H1 (cell line): ENCODE measurements at regions not wholly inside any gene's neighbourhood (a gene's known extent, or its start where the extent isn't known, plus 50 kb on each side); places are given as distances from the start of the nearest gene placed in this dataset.

Experiments
- CTCF ChIA-PET: fragments of 300-600 bp; sonication (Branson Sonifier 250); formaldehyde crosslinking; loops from one replicate; lab custom pipeline; 2021; ENCODE audit not compliant: partially characterized antibody; lab: Charles Lee
- POLR2A ChIA-PET: fragments of 300-600 bp; sonication (Branson Sonifier 250); formaldehyde crosslinking; loops from one replicate; lab custom pipeline; 2021; ENCODE audit warnings: inconsistent platforms; ENCODE audit not compliant: partially characterized antibody; lab: Charles Lee
- DNase-seq, 2 experiments: peaks; one replicate each; pipeline versions ENCODE4 v3.0.0 to v3.0.0-alpha.2; 2010 to 2022; ENCODE audit warnings: low spot score in 2 of 2, low read depth in 1 of 2, mixed read lengths in 1 of 2
- FAIRE-seq: peaks from 2 replicates; lab custom pipeline; 2011; peaks lifted over from hg19 to GRCh38; lab: Jason Lieb, UNC
- H2AFZ ChIP-seq: 2 replicates; pipeline ENCODE4 v1.8.1; 2012; ENCODE audit warnings: low read length, inconsistent platforms
- H2AK5ac ChIP-seq: 2 replicates; pipeline ENCODE4 v1.6.1; 2013; ENCODE audit warnings: low read depth, low read length
- H2BK120ac ChIP-seq: replicated peaks from 2 replicates; pipeline ENCODE3; 2013; ENCODE audit warnings: low read depth, low read length, inconsistent platforms
- H2BK12ac ChIP-seq: 2 replicates; pipeline ENCODE4 v1.6.1; 2013; ENCODE audit warnings: low read depth, low read length
- H2BK15ac ChIP-seq: 2 replicates; pipeline ENCODE4 v1.6.1; 2013; ENCODE audit warnings: low read length
- H2BK20ac ChIP-seq: 2 replicates; pipeline ENCODE4 v1.6.1; 2013; ENCODE audit warnings: low read length
- H2BK5ac ChIP-seq: 2 replicates; pipeline ENCODE4 v1.6.1; 2013; ENCODE audit warnings: low read depth, low read length
- H3K14ac ChIP-seq: 2 replicates; pipeline ENCODE4 v1.6.1; 2013; ENCODE audit warnings: inconsistent platforms; ENCODE audit not compliant: insufficient read length
- H3K18ac ChIP-seq: 2 replicates; pipeline ENCODE4 v1.6.1; 2013; ENCODE audit warnings: low read length; ENCODE audit errors: extremely low read depth
- H3K23ac ChIP-seq: 2 replicates; pipeline ENCODE4 v1.6.1; 2013; ENCODE audit warnings: inconsistent platforms; ENCODE audit not compliant: insufficient read length
- H3K23me2 ChIP-seq: 2 replicates; pipeline ENCODE4 v1.6.1; 2013; ENCODE audit warnings: low read depth, low read length
- H3K27ac ChIP-seq: 2 replicates; pipeline ENCODE4 v1.6.1; 2011; ENCODE audit warnings: low read depth, low read length, inconsistent platforms
- H3K27me3 ChIP-seq, 4 experiments: replicated peaks in 1 of 4; 1 replicate in 1 of 4; 2 replicates in 3 of 4; pipeline versions ENCODE4 v1.6.1 to v1.8.1; 2011 to 2013; ENCODE audit warnings: low read length in 3 of 4, mild to moderate bottlenecking in 3 of 4, inconsistent platforms in 2 of 4, mixed read lengths in 2 of 4, moderate library complexity in 1 of 4; ENCODE audit not compliant: control insufficient read depth in 3 of 4, insufficient read depth in 3 of 4; ENCODE audit errors: extremely low read depth in 1 of 4
- H3K36me3 ChIP-seq, 4 experiments: 2 replicates each; pipeline versions ENCODE4 v1.6.1 to v1.8.1; 2011 to 2013; ENCODE audit warnings: mild to moderate bottlenecking in 4 of 4, low read length in 3 of 4, moderate library complexity in 2 of 4, control low read depth in 1 of 4, inconsistent platforms in 1 of 4; ENCODE audit not compliant: insufficient read depth in 4 of 4, control insufficient read depth in 2 of 4
- H3K4ac ChIP-seq: replicated peaks from 2 replicates; pipeline ENCODE3; 2013; ENCODE audit warnings: low read length, low read depth, mixed read lengths, inconsistent platforms; ENCODE audit not compliant: insufficient read length
- H3K4me1 ChIP-seq, 4 experiments: replicated peaks in 1 of 4; 1 replicate in 1 of 4; 2 replicates in 3 of 4; pipeline versions ENCODE4 v1.6.1 to v1.8.1; 2011 to 2013; ENCODE audit warnings: low read length in 3 of 4, inconsistent platforms in 2 of 4, mixed read lengths in 1 of 4; ENCODE audit not compliant: insufficient read depth in 4 of 4, control insufficient read depth in 3 of 4
- H3K4me2 ChIP-seq, 2 experiments: 2 replicates each; pipeline versions ENCODE4 v1.6.1 to v1.8.1; 2011 to 2013; ENCODE audit warnings: low read depth in 2 of 2, low read length in 2 of 2, control low read depth in 1 of 2, inconsistent platforms in 1 of 2, mild to moderate bottlenecking in 1 of 2; ENCODE audit not compliant: insufficient read depth in 1 of 2
- H3K4me3 ChIP-seq, 4 experiments: fragments of 200-600, 300-600 bp in 1 of 4; sonication (generic), shearing (Covaris generic), sonication (Bioruptor Twin) in 1 of 4; 2 replicates each; pipeline versions ENCODE4 v1.5.1 to v1.8.1; 2011 to 2016; ENCODE audit warnings: low read length in 4 of 4, low read depth in 3 of 4, control low read depth in 2 of 4, inconsistent platforms in 2 of 4, mild to moderate bottlenecking in 2 of 4, mixed read lengths in 1 of 4, moderate library complexity in 1 of 4; ENCODE audit not compliant: insufficient read depth in 2 of 4; ENCODE audit errors: extremely low read depth in 1 of 4
- H3K56ac ChIP-seq: replicated peaks from 2 replicates; pipeline ENCODE3; 2013; ENCODE audit warnings: low read depth, mild to moderate bottlenecking, mixed read lengths, low read length, inconsistent platforms; ENCODE audit not compliant: insufficient read length
- H3K79me1 ChIP-seq: 2 replicates; pipeline ENCODE4 v1.6.1; 2013; ENCODE audit warnings: low read depth, low read length, control low read depth
- H3K79me2 ChIP-seq, 2 experiments: 2 replicates each; pipeline versions ENCODE4 v1.6.1 to v1.8.1; 2012 to 2013; ENCODE audit warnings: low read length in 2 of 2, mild to moderate bottlenecking in 2 of 2, inconsistent platforms in 1 of 2; ENCODE audit not compliant: insufficient read depth in 2 of 2, control insufficient read depth in 1 of 2
- H3K9ac ChIP-seq, 4 experiments: replicated peaks in 1 of 4; 1 replicate in 1 of 4; 2 replicates in 3 of 4; pipeline versions ENCODE4 v1.6.1 to v1.8.1; 2011 to 2013; ENCODE audit warnings: low read depth in 3 of 4, low read length in 3 of 4, control low read depth in 2 of 4, mild to moderate bottlenecking in 2 of 4, moderate library complexity in 2 of 4, inconsistent platforms in 1 of 4; ENCODE audit errors: extremely low read depth in 1 of 4
- H3K9me3 ChIP-seq, 2 experiments: 2 replicates each; pipeline versions ENCODE4 v1.6.1 to v1.8.1; 2012 to 2013; ENCODE audit warnings: mild to moderate bottlenecking in 2 of 2, moderate library complexity in 2 of 2, control low read depth in 1 of 2, inconsistent platforms in 1 of 2, low read depth in 1 of 2, low read length in 1 of 2, mixed read lengths in 1 of 2; ENCODE audit not compliant: insufficient read depth in 2 of 2
- H4K20me1 ChIP-seq, 2 experiments: replicated peaks in 1 of 2; 2 replicates each; pipeline versions ENCODE3 to v1.8.1; 2011 to 2013; ENCODE audit warnings: inconsistent platforms in 2 of 2, low read length in 2 of 2, mild to moderate bottlenecking in 1 of 2; ENCODE audit not compliant: insufficient read depth in 2 of 2, control insufficient read depth in 1 of 2
- H4K5ac ChIP-seq: 2 replicates; pipeline ENCODE4 v1.6.1; 2013; ENCODE audit warnings: low read length, low read depth, mixed read lengths, inconsistent platforms; ENCODE audit not compliant: insufficient read length
- H4K8ac ChIP-seq: 2 replicates; pipeline ENCODE4 v1.8.0; 2013; ENCODE audit warnings: mild to moderate bottlenecking, moderate library complexity, low read length, inconsistent platforms; ENCODE audit not compliant: insufficient read depth; ENCODE audit errors: extremely low read depth
- H4K91ac ChIP-seq: replicated peaks from 2 replicates; pipeline ENCODE3; 2013; ENCODE audit warnings: low read length, mixed read lengths, inconsistent platforms; ENCODE audit not compliant: insufficient read length
- CBX8 ChIP-seq: fragments of 300-800, 300-1000 bp; sonication (generic); IDR thresholded peaks from 2 replicates; pipeline ENCODE4 v1.7.1; 2016; ENCODE audit warnings: low read depth, low read length, borderline replicate concordance
- CHD1 ChIP-seq: IDR thresholded peaks from 2 replicates; pipeline ENCODE4 v1.6.1; 2012; ENCODE audit warnings: low read depth, low read length, improper control_type of control experiment
- CTBP2 ChIP-seq: IDR thresholded peaks from 2 replicates; pipeline ENCODE4 v1.7.0; 2011; ENCODE audit warnings: borderline replicate concordance, mild to moderate bottlenecking, moderate library complexity, mixed read lengths, low read length; ENCODE audit not compliant: insufficient read depth, insufficient read length
- EZH2 ChIP-seq: fragments of 200-600 bp; sonication (generic); IDR thresholded peaks from 2 replicates; pipeline ENCODE4 v1.7.1; 2012; ENCODE audit warnings: low read depth, mild to moderate bottlenecking, moderate library complexity, low read length, inconsistent platforms; ENCODE audit not compliant: severe bottlenecking
- HDAC6 ChIP-seq: IDR thresholded peaks from one replicate; pipeline ENCODE4 v1.7.1; 2012; ENCODE audit warnings: low read depth, mild to moderate bottlenecking, inconsistent platforms, low read length, moderate library complexity
- KDM1A ChIP-seq: fragments of 200-600, 300-600 bp; sonication (generic); IDR thresholded peaks from 2 replicates; pipeline ENCODE4 v1.7.1; 2016; ENCODE audit warnings: mild to moderate bottlenecking, low read length, borderline replicate concordance
- PHF8 ChIP-seq: fragments of 200-600 bp; sonication (generic); conservative IDR thresholded peaks from 2 replicates; pipeline ENCODE4 v1.7.1; 2012; ENCODE audit warnings: low read depth, mild to moderate bottlenecking, inconsistent platforms, low read length, moderate library complexity
- POLR2A ChIP-seq, 2 experiments: IDR thresholded peaks; 1 replicate in 1 of 2; 2 replicates in 1 of 2; pipeline ENCODE4 v1.6.1; 2011; ENCODE audit warnings: low read depth in 2 of 2, low read length in 2 of 2, mild to moderate bottlenecking in 2 of 2; ENCODE audit errors: control extremely low read depth in 1 of 2
- SIN3A ChIP-seq, 2 experiments: IDR thresholded peaks in 1 of 2; conservative IDR thresholded peaks in 1 of 2; 2 replicates each; pipeline ENCODE4 v1.6.1; 2011 to 2012; ENCODE audit warnings: low read length in 2 of 2, improper control_type of control experiment in 1 of 2, low read depth in 1 of 2, mild to moderate bottlenecking in 1 of 2
- SP1 ChIP-seq: IDR thresholded peaks from 2 replicates; pipeline ENCODE4 v1.6.1; 2011; ENCODE audit warnings: low read depth, low read length
- SUZ12 ChIP-seq: fragments of 200-600 bp; sonication (generic); IDR thresholded peaks from 2 replicates; pipeline ENCODE4 v1.6.1; 2012; ENCODE audit warnings: mild to moderate bottlenecking, inconsistent platforms, low read length, moderate library complexity, mixed read lengths
- TEAD4 ChIP-seq: IDR thresholded peaks from 2 replicates; pipeline ENCODE4 v1.6.1; 2012; ENCODE audit warnings: low read depth, low read length, inconsistent platforms, mixed read lengths
- WGBS, 2 experiments: shearing (Covaris generic) in 1 of 2; methylation state at CpG; one replicate each; pipeline versions ENCODE4 v1.1.6 to v1.1.7; 2013 to 2015; ENCODE audit warnings: low lambda C conversion rate in 2 of 2, mixed read lengths in 2 of 2, inconsistent platforms in 1 of 2, low coverage in 1 of 2, missing lambda C conversion rate in 1 of 2; ENCODE audit not compliant: insufficient replicate concordance in 2 of 2, insufficient coverage in 1 of 2, insufficient read length in 1 of 2; ENCODE audit errors: extremely low coverage in 1 of 2, missing lambda C conversion rate in 1 of 2; 5-methylcytosine and 5-hydroxymethylcytosine counted together
- TF ChIP-seq, protein P1 (sequence below): IDR thresholded peaks from 2 replicates; pipeline ENCODE4 v1.6.1; 2011; ENCODE audit warnings: low read length, improper control_type of control experiment

DNA sequence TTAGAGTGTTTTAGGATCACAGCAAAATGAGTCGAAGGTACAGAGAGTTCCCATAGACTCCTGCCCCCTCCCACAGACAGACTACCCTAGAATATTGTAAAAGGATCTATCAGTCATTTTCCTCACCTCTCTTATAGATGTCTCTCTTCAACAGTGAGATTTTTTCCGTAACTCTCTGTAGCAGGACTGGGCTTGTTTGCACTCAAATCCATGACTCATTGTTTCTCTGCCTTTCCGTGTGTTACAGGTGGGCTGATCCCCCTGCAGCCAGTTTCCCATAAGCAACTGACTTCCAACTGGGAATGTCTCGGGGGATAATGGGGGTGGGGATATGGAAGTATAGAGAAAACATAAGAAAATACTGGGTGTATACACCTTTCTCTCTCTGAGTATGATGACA is 921.0 kb downstream of the GATA3 start:
- no peaks in the 10 kb centered on the region for H3K79me1 ChIP-seq
- no peaks in the 10 kb centered on the region for H3K79me2 ChIP-seq
- peak overlapping the region; percentile 53; the same call in 1 of the 2 replicates for H2AFZ ChIP-seq
- H3K36me3 ChIP-seq, result no peaks in the 10 kb centered on the region
- no peak overlapping the region for H2BK5ac ChIP-seq
- no peak overlapping the region for H3K27ac ChIP-seq
- H4K5ac ChIP-seq, result no peak overlapping the region
- POLR2A ChIA-PET, result no interaction called here
- DNase-seq (no peak), FAIRE-seq (no peak)
- no peak overlapping the region for H3K4me2 ChIP-seq
- H3K4me1 ChIP-seq, result peaks cover 0 to 4% (median 0%) of the 10 kb centered on the region in 4 experiments; a peak in 1 of 7 replicates
- H4K20me1 ChIP-seq, result no peaks in the 10 kb centered on the region
- no peak overlapping the region for H4K8ac ChIP-seq
- H3K23me2 ChIP-seq, result no peaks in the 10 kb centered on the region
- H4K91ac ChIP-seq, result no peak overlapping the region
- no peak overlapping the region for H2BK20ac ChIP-seq
- H2BK12ac ChIP-seq, result no peak overlapping the region
- H3K9ac ChIP-seq, result no peak overlapping the region
- H3K9me3 ChIP-seq, result no peaks in the 10 kb centered on the region
- H3K4ac ChIP-seq, result no peak overlapping the region
- H3K23ac ChIP-seq, result no peak overlapping the region
- CTCF ChIA-PET, result interaction anchor here (0.9 kb wide), 1 partner anchor 462 kb away, joined by 3 read pairs; no protein-coding TSS in a partner anchor
- WGBS, 2 experiments, result 81% methylated on average over 4 of the region's 4 CpGs; no CpG with 5 or more reads in 1 of the 2 experiments
- no peak overlapping the region for H3K56ac ChIP-seq
- H2BK15ac ChIP-seq, result no peak overlapping the region
- no peak overlapping the region for H2BK120ac ChIP-seq
- H3K27me3 ChIP-seq, result no peaks in the 10 kb centered on the region
- H3K18ac ChIP-seq, result no peak overlapping the region
- no peak overlapping the region for H3K4me3 ChIP-seq
- H2AK5ac ChIP-seq, result no peak overlapping the region
- no peak overlapping the region for H3K14ac ChIP-seq
- TF ChIP-seq EZH2 (no peak), CTBP2 (no peak), SIN3A (conservative IDR thresholded peaks at IDR 0.05 in 1 of 2, IDR thresholded peaks at IDR 0.05 in 1 of 2; ENCODE audit: low read depth in 1 of 2, low read length in 2 of 2) (no peak), TEAD4 (no peak), CHD1 (no peak), POLR2A (IDR thresholded peaks at IDR 0.05; ENCODE audit: control extremely low read depth in 1 of 2, low read depth in 2 of 2, low read length in 2 of 2) (no peak), SUZ12 (no peak), HDAC6 (no peak), SP1 (no peak), CBX8 (no peak), PHF8 (no peak), KDM1A (no peak)
- TF ChIP-seq, protein P1, sequence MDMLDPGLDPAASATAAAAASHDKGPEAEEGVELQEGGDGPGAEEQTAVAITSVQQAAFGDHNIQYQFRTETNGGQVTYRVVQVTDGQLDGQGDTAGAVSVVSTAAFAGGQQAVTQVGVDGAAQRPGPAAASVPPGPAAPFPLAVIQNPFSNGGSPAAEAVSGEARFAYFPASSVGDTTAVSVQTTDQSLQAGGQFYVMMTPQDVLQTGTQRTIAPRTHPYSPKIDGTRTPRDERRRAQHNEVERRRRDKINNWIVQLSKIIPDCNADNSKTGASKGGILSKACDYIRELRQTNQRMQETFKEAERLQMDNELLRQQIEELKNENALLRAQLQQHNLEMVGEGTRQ, result no peak
